T-helper 1 cell (primary cell): ENCODE measurements at regions not wholly inside any gene's neighbourhood (a gene's known extent, or its start where the extent isn't known, plus 50 kb on each side); places are given as distances from the start of the nearest gene placed in this dataset.
"Not testable (repeated sequence)": the region's sequence is repeated elsewhere in the genome, so short reads cannot be mapped to it uniquely, and the experiment has no call there.

Experiments used
- DNase-seq, 5 donors: peaks; one replicate each; pipeline ENCODE4 v3.0.0-alpha.2; 2012 to 2020

GRCh38 chr2:64924170-64924934, 64.8 kb upstream of the SLC1A4 start:
- DNase-seq, result no peak

GRCh38 chr2:64925930-64926722, 63.1 kb upstream of the SLC1A4 start:
- DNase-seq, result not testable (repeated sequence)

GRCh38 chr2:64928813-64929212, 60.4 kb upstream of the SLC1A4 start:
- DNase-seq, result no peak

GRCh38 chr2:64929333-64929732, 59.9 kb upstream of the SLC1A4 start:
- no peak for DNase-seq

GRCh38 chr2:64930258-64930671, 58.9 kb upstream of the SLC1A4 start:
- no peak for DNase-seq

GRCh38 chr2:64931246-64932115, 57.7 kb upstream of the SLC1A4 start:
- DNase-seq, result no peak

- no peak for DNase-seq
Measured at GRCh38 chr2:64932116-64932370, 57.2 kb upstream of the SLC1A4 start.

- no peak for DNase-seq
Measured at GRCh38 chr2:64932371-64933216, 56.6 kb upstream of the SLC1A4 start.

- no peak for DNase-seq
Measured at GRCh38 chr2:64934530-64934929, 54.7 kb upstream of the SLC1A4 start.

- DNase-seq, result no peak
Measured at GRCh38 chr2:64936809-64937208, 52.4 kb upstream of the SLC1A4 start.

GRCh38 chr2:64937314-64937686, 51.9 kb upstream of the SLC1A4 start:
- not testable (repeated sequence) for DNase-seq

- DNase-seq, result no peak
Measured at GRCh38 chr2:64937687-64938491, 51.3 kb upstream of the SLC1A4 start.

- no peak for DNase-seq
Measured at GRCh38 chr2:64938607-64939285, 50.5 kb upstream of the SLC1A4 start.

GRCh38 chr2:64939332-64939917, 49.8 kb upstream of the SLC1A4 start:
- DNase-seq, result peak in 1 of 5 donors; percentile 18
